NCI-H2196 treated with DMSO at 0.1 percent for 48 hours (cell line): ENCODE measurements at regions not wholly inside any gene's neighbourhood (a gene's known extent, or its start where the extent isn't known, plus 50 kb on each side); places are given as distances from the start of the nearest gene placed in this dataset.
"Not testable (repeated sequence)": the region's sequence is repeated elsewhere in the genome, so short reads cannot be mapped to it uniquely, and the experiment has no call there.

Experiments used
- DNase-seq: peaks from one replicate; lab custom pipeline; 2025; ENCODE audit not compliant: unreplicated experiment; lab: John Stamatoyannopoulos, UW

GRCh38 chr6:1445650-1446330, 56.4 kb downstream of the FOXF2 start:
- no peak for DNase-seq

- no peak for DNase-seq
Measured at GRCh38 chr6:1449896-1450295, 60.5 kb downstream of the FOXF2 start.

GRCh38 chr6:1453024-1453423, 63.6 kb downstream of the FOXF2 start:
- no peak for DNase-seq

- DNase-seq: not testable (repeated sequence)
Measured at GRCh38 chr6:1456816-1457215, 67.4 kb downstream of the FOXF2 start.

- no peak for DNase-seq
Measured at GRCh38 chr6:1461207-1461606, 71.8 kb downstream of the FOXF2 start.

GRCh38 chr6:1461736-1462135, 72.4 kb downstream of the FOXF2 start:
- DNase-seq: no peak

GRCh38 chr6:1463275-1463674, 73.9 kb downstream of the FOXF2 start:
- DNase-seq: no peak

- no peak for DNase-seq
Measured at GRCh38 chr6:1463751-1464426, 74.5 kb downstream of the FOXF2 start.

- no peak for DNase-seq
Measured at GRCh38 chr6:1464781-1465370, 75.5 kb downstream of the FOXF2 start.

- DNase-seq: no peak
Measured at GRCh38 chr6:1468126-1468525, 78.8 kb downstream of the FOXF2 start.

- DNase-seq: no peak
Measured at GRCh38 chr6:1470040-1470439, 80.7 kb downstream of the FOXF2 start.

GRCh38 chr6:1472643-1473042, 83.3 kb downstream of the FOXF2 start:
- no peak for DNase-seq

- DNase-seq: no peak
Measured at GRCh38 chr6:1473166-1473565, 83.8 kb downstream of the FOXF2 start.

GRCh38 chr6:1473598-1473997, 84.2 kb downstream of the FOXF2 start:
- no peak for DNase-seq

GRCh38 chr6:1474205-1474604, 84.8 kb downstream of the FOXF2 start:
- DNase-seq: no peak

- no peak for DNase-seq
Measured at GRCh38 chr6:1475174-1475573, 85.8 kb downstream of the FOXF2 start.

GRCh38 chr6:1477432-1478090, 88.2 kb downstream of the FOXF2 start:
- DNase-seq: no peak

- not testable (repeated sequence) for DNase-seq
Measured at GRCh38 chr6:1478163-1478826, 88.9 kb downstream of the FOXF2 start.

- no peak for DNase-seq
Measured at GRCh38 chr6:1479095-1479494, 89.7 kb downstream of the FOXF2 start.

GRCh38 chr6:1479601-1480221, 90.3 kb downstream of the FOXF2 start:
- no peak for DNase-seq

GRCh38 chr6:1481286-1481685, 91.9 kb downstream of the FOXF2 start:
- no peak for DNase-seq
